HepG2 (cell line): ENCODE measurements at regions not wholly inside any gene's neighbourhood (a gene's known extent, or its start where the extent isn't known, plus 50 kb on each side); places are given as distances from the start of the nearest gene placed in this dataset.

Source experiments
- ASH2L ChIP-seq: fragments of 300-600, 200-600 bp; sonication (generic); IDR thresholded peaks from 2 replicates; pipeline ENCODE4 v1.7.0; 2017; ENCODE audit warnings: low read depth, mild to moderate bottlenecking, moderate library complexity, mixed read lengths, low read length; ENCODE audit not compliant: insufficient read length
- CBX5 ChIP-seq: sonication (generic); formaldehyde crosslinking; IDR thresholded peaks from 2 replicates; pipeline ENCODE4 v1.4.0; 2020; ENCODE audit warnings: missing genetic modification reagents, borderline replicate concordance
- FOXM1 ChIP-seq: sonication (generic); formaldehyde crosslinking; IDR thresholded peaks from 2 replicates; pipeline ENCODE4 v1.5.0; 2020; ENCODE audit warnings: missing genetic modification reagents
- KMT2A ChIP-seq: sonication (generic); formaldehyde crosslinking; IDR thresholded peaks from 2 replicates; pipeline ENCODE4 v1.4.0; 2020; ENCODE audit warnings: missing genetic modification reagents
- MAFF ChIP-seq: IDR thresholded peaks from 2 replicates; pipeline ENCODE4 v1.6.1; 2011; ENCODE audit warnings: low read depth, low read length, improper control_type of control experiment
- MTF2 ChIP-seq: sonication (generic); formaldehyde crosslinking; IDR thresholded peaks from 2 replicates; pipeline ENCODE4 v1.5.0; 2020; ENCODE audit warnings: missing genetic modification reagents, borderline replicate concordance
- NFIC ChIP-seq: IDR thresholded peaks from 2 replicates; pipeline ENCODE4 v1.6.1; 2012; ENCODE audit warnings: mild to moderate bottlenecking, low read length, inconsistent platforms
- RXRB ChIP-seq: IDR thresholded peaks from 2 replicates; pipeline ENCODE4 v1.6.1; 2016; ENCODE audit warnings: borderline replicate concordance, missing genetic modification reagents, missing compliant biosample characterization
- SMAD9 ChIP-seq: sonication (generic); formaldehyde crosslinking; IDR thresholded peaks from 2 replicates; pipeline ENCODE4 v1.5.1; 2020; ENCODE audit warnings: mild to moderate bottlenecking, missing genetic modification reagents
- STAG1 ChIP-seq: sonication (generic); formaldehyde crosslinking; IDR thresholded peaks from 2 replicates; pipeline ENCODE4 v1.4.0; 2020; ENCODE audit warnings: missing genetic modification reagents
- SUZ12 ChIP-seq: fragments of 150-350 bp; IDR thresholded peaks from 2 replicates; pipeline ENCODE4 v1.6.1; 2014; ENCODE audit warnings: low read depth, low read length
- ZNF367 ChIP-seq: sonication (generic); formaldehyde crosslinking; IDR thresholded peaks from 2 replicates; pipeline ENCODE4 v1.4.0; 2020; ENCODE audit warnings: missing genetic modification reagents, borderline replicate concordance
- ZNF589 ChIP-seq: sonication (generic); formaldehyde crosslinking; conservative IDR thresholded peaks from 2 replicates; pipeline ENCODE4 v1.8.0; 2022; ENCODE audit warnings: mild to moderate bottlenecking, moderate library complexity, missing genetic modification reagents
- ZNF775 ChIP-seq: sonication (generic); formaldehyde crosslinking; IDR thresholded peaks from 2 replicates; pipeline ENCODE4 v1.4.0; 2020; ENCODE audit warnings: missing genetic modification reagents, mild to moderate bottlenecking, moderate library complexity, borderline replicate concordance
- ZNF879 ChIP-seq: sonication (generic); formaldehyde crosslinking; IDR thresholded peaks from 2 replicates; pipeline ENCODE4 v1.8.1; 2023; ENCODE audit warnings: missing genetic modification reagents
- TF ChIP-seq, protein P1 (sequence below): sonication (generic); formaldehyde crosslinking; conservative IDR thresholded peaks from 2 replicates; pipeline ENCODE4 v1.4.0; 2020; ENCODE audit warnings: missing genetic modification reagents
- TF ChIP-seq, protein P2 (sequence below): sonication (generic); formaldehyde crosslinking; IDR thresholded peaks from 2 replicates; pipeline ENCODE4 v1.4.0; 2020; ENCODE audit warnings: missing genetic modification reagents
- TF ChIP-seq, protein P3 (sequence below): sonication (generic); formaldehyde crosslinking; IDR thresholded peaks from 2 replicates; pipeline ENCODE4 v1.5.0; 2020; ENCODE audit warnings: missing genetic modification reagents
- TF ChIP-seq, protein P4 (sequence below): fragments of 450-650 bp; IDR thresholded peaks from 2 replicates; pipeline ENCODE4 v1.6.1; 2017
- TF ChIP-seq, protein P5 (sequence below): sonication (generic); formaldehyde crosslinking; IDR thresholded peaks from 2 replicates; pipeline ENCODE4 v1.8.1; 2023; ENCODE audit warnings: missing genetic modification reagents, mild to moderate bottlenecking, borderline replicate concordance
- TF ChIP-seq, protein P6 (sequence below): sonication (generic); formaldehyde crosslinking; IDR thresholded peaks from 2 replicates; pipeline ENCODE4 v1.4.0; 2020; ENCODE audit warnings: mild to moderate bottlenecking, missing genetic modification reagents, borderline replicate concordance

DNA sequence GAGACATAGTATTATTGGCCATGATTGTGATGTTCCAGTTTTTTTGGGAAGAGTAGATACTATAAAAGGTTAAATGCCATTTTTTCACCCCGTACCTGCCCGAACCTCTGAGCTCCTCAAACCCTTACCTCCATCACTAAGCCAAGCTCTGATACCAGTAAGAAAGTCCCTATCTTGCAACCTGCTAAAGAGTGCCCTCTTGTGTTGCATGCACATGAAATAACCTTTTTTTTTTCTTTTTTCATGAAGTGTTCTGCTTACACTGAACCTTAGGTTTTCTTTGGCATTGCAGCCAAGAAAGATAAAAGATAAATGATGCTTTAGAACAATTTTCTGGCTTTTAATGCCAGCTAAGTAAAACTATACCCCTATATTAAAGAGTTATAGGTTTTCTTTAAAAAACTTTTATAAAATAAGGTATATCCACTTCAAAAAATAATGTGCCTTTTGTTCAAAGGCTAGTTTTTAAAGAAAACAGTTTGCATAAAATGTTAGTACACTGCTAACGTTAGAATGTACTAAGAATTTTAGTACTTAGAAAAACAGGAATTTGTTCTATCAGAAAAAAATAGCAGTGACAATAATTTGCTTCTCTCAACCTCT lies 295.3 kb upstream of the PMFBP1 start (continued):
- TF ChIP-seq, protein P1, sequence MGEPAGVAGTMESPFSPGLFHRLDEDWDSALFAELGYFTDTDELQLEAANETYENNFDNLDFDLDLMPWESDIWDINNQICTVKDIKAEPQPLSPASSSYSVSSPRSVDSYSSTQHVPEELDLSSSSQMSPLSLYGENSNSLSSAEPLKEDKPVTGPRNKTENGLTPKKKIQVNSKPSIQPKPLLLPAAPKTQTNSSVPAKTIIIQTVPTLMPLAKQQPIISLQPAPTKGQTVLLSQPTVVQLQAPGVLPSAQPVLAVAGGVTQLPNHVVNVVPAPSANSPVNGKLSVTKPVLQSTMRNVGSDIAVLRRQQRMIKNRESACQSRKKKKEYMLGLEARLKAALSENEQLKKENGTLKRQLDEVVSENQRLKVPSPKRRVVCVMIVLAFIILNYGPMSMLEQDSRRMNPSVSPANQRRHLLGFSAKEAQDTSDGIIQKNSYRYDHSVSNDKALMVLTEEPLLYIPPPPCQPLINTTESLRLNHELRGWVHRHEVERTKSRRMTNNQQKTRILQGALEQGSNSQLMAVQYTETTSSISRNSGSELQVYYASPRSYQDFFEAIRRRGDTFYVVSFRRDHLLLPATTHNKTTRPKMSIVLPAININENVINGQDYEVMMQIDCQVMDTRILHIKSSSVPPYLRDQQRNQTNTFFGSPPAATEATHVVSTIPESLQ = 0 out of 2 replicates have a peak, but pooled peaks have one; percentile 67
- no peak for TF ChIP-seq ZNF775
- TF ChIP-seq, protein P2, sequence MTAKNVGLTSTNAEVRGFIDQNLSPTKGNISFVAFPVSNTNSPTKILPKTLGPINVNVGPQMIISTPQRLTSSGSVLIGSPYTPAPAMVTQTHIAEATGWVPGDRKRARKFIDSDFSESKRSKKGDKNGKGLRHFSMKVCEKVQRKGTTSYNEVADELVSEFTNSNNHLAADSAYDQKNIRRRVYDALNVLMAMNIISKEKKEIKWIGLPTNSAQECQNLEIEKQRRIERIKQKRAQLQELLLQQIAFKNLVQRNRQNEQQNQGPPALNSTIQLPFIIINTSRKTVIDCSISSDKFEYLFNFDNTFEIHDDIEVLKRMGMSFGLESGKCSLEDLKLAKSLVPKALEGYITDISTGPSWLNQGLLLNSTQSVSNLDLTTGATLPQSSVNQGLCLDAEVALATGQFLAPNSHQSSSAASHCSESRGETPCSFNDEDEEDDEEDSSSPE (CRISPR knock-in tag) = no peak
- TF ChIP-seq ZNF879 (CRISPR knock-in tag) = no peak
- peak; percentile 89 for TF ChIP-seq STAG1 (CRISPR knock-in tag)
- no peak for TF ChIP-seq KMT2A (CRISPR knock-in tag)
- TF ChIP-seq, protein P3, sequence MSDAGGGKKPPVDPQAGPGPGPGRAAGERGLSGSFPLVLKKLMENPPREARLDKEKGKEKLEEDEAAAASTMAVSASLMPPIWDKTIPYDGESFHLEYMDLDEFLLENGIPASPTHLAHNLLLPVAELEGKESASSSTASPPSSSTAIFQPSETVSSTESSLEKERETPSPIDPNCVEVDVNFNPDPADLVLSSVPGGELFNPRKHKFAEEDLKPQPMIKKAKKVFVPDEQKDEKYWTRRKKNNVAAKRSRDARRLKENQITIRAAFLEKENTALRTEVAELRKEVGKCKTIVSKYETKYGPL (CRISPR knock-in tag) = no peak
- TF ChIP-seq, protein P4, sequence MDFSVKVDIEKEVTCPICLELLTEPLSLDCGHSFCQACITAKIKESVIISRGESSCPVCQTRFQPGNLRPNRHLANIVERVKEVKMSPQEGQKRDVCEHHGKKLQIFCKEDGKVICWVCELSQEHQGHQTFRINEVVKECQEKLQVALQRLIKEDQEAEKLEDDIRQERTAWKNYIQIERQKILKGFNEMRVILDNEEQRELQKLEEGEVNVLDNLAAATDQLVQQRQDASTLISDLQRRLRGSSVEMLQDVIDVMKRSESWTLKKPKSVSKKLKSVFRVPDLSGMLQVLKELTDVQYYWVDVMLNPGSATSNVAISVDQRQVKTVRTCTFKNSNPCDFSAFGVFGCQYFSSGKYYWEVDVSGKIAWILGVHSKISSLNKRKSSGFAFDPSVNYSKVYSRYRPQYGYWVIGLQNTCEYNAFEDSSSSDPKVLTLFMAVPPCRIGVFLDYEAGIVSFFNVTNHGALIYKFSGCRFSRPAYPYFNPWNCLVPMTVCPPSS = no peak
- TF ChIP-seq, protein P5, sequence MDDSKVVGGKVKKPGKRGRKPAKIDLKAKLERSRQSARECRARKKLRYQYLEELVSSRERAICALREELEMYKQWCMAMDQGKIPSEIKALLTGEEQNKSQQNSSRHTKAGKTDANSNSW (CRISPR knock-in tag) = no peak
- TF ChIP-seq ASH2L = no peak
- TF ChIP-seq ZNF589 (CRISPR knock-in tag) = no peak
- TF ChIP-seq MTF2 (CRISPR knock-in tag) = no peak
- TF ChIP-seq CBX5 (CRISPR knock-in tag) = no peak
- peak; percentile 34; the same call in 1 of the 2 replicates for TF ChIP-seq RXRB
- no peak for TF ChIP-seq SUZ12
- no peak for TF ChIP-seq SMAD9 (CRISPR knock-in tag)
- no peak for TF ChIP-seq FOXM1
- TF ChIP-seq, protein P6, sequence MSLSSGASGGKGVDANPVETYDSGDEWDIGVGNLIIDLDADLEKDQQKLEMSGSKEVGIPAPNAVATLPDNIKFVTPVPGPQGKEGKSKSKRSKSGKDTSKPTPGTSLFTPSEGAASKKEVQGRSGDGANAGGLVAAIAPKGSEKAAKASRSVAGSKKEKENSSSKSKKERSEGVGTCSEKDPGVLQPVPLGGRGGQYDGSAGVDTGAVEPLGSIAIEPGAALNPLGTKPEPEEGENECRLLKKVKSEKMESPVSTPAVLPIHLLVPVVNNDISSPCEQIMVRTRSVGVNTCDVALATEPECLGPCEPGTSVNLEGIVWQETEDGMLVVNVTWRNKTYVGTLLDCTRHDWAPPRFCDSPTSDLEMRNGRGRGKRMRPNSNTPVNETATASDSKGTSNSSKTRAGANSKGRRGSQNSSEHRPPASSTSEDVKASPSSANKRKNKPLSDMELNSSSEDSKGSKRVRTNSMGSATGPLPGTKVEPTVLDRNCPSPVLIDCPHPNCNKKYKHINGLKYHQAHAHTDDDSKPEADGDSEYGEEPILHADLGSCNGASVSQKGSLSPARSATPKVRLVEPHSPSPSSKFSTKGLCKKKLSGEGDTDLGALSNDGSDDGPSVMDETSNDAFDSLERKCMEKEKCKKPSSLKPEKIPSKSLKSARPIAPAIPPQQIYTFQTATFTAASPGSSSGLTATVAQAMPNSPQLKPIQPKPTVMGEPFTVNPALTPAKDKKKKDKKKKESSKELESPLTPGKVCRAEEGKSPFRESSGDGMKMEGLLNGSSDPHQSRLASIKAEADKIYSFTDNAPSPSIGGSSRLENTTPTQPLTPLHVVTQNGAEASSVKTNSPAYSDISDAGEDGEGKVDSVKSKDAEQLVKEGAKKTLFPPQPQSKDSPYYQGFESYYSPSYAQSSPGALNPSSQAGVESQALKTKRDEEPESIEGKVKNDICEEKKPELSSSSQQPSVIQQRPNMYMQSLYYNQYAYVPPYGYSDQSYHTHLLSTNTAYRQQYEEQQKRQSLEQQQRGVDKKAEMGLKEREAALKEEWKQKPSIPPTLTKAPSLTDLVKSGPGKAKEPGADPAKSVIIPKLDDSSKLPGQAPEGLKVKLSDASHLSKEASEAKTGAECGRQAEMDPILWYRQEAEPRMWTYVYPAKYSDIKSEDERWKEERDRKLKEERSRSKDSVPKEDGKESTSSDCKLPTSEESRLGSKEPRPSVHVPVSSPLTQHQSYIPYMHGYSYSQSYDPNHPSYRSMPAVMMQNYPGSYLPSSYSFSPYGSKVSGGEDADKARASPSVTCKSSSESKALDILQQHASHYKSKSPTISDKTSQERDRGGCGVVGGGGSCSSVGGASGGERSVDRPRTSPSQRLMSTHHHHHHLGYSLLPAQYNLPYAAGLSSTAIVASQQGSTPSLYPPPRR (CRISPR knock-in tag) = no peak
- no peak for TF ChIP-seq ZNF367 (CRISPR knock-in tag)
- no peak for TF ChIP-seq NFIC
- 0 out of 2 replicates have a peak, but pooled peaks have one; percentile 16 for TF ChIP-seq MAFF
